ENCODE measurements at regions not wholly inside any gene's neighbourhood (a gene's known extent, or its start where the extent isn't known, plus 50 kb on each side); places are given as distances from the start of the nearest gene placed in this dataset.

DNA sequence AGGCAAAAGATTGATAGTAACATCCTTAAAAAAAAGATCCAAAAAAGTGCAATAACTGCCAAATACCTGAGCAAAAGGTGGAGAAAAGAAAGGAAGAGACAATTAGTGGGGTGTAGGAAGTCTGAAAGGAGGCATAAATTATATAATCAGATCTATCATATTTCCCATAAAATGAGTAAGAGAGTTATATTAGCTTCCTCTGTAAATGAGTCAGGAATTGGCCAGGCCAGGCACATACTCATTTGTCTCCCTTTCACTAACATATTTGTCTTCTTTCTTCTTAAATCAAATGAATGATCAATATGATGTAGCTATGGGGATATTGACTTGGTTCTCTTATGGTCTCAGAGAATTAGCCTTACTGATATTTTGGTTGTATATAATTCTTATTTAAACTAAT lies 292.3 kb upstream of the CADM2 start:
- Histone ChIP-seq H3K4me3 (ENCODE audit: low read depth in 2 of 2, low read length in 1 of 2) (no peak overlapping the region), H3K4me2 (no peak overlapping the region), H3K9me3 (no peaks in the 10 kb centered on the region), H3K4me1 (ENCODE audit: control insufficient read depth in 1 of 2, insufficient read depth in 2 of 2, low read depth in 1 of 2, low read length in 1 of 2) (no peaks in the 10 kb centered on the region), H3K36me3 (replicated peaks in 1 of 2; ENCODE audit: control insufficient read depth in 1 of 2, insufficient read depth in 2 of 2, low read length in 1 of 2) (no peaks in the 10 kb centered on the region), H3K79me2 (ENCODE audit: insufficient read depth) (no peaks in the 10 kb centered on the region), H3K9ac (no peak overlapping the region), H3K9me2 (no peaks in the 10 kb centered on the region), H3K27ac (ENCODE audit: low read depth in 2 of 2, low read length in 1 of 2) (no peak overlapping the region), H4K20me1 (ENCODE audit: insufficient read depth) (no peaks in the 10 kb centered on the region), H3F3A (replicated peaks; ENCODE audit: insufficient read depth) (no peaks in the 10 kb centered on the region), H2AFZ (ENCODE audit: low read depth) (no peak overlapping the region), H3K27me3 (ENCODE audit: insufficient read depth) (no peaks in the 10 kb centered on the region)
- POLR2A ChIA-PET, result no interaction called here
- CTCF ChIA-PET, result no interaction called here
- no peak for DNase-seq
- no peak for TF ChIP-seq JUND (IDR thresholded peaks at IDR 0.05)
- TF ChIP-seq POLR2AphosphoS5 (IDR thresholded peaks at IDR 0.05; ENCODE audit: low read depth, low read length), result no peak
- TF ChIP-seq YY1 (IDR thresholded peaks at IDR 0.05; ENCODE audit: low read depth), result no peak
- TF ChIP-seq PBX3 (IDR thresholded peaks at IDR 0.05), result no peak
- no peak for TF ChIP-seq RXRA (IDR thresholded peaks at IDR 0.05; ENCODE audit: borderline replicate concordance, low read depth)
- no peak for TF ChIP-seq SIN3A (IDR thresholded peaks at IDR 0.05; ENCODE audit: borderline replicate concordance, low read depth, low read length)
- no peak for TF ChIP-seq TAF1 (IDR thresholded peaks at IDR 0.05; ENCODE audit: borderline replicate concordance, low read depth, low read length)
- TF ChIP-seq GABPA (IDR thresholded peaks at IDR 0.05; ENCODE audit: low read depth), result no peak

DNA sequence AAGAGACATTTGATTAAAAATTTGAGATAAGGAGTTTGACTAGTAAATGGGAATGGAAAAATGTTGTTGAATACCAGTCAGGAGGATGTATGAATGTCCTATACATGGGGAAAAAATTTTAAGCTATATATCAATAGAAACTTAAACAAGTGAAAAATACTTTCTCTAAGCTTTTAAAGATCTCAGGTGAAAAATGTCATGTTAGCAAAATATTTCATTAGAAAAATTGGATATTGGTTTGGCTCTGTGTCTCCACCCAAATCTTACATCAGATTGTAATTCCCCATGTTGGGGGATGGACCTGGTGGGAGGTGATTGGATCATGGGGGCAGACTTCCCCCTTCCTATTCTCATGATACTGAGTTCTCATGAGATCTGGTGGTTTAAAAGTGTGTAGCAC lies 279.6 kb upstream of the CADM2 start:
- ChIA-PET CTCF (interaction anchor here (1.3 kb wide), 1 partner anchor 131 kb away, joined by 3 read pairs; no protein-coding TSS in a partner anchor), POLR2A (no interaction called here)
- no peaks in the 10 kb centered on the region for H3K27me3 ChIP-seq (ENCODE audit: insufficient read depth)
- H3K9me2 ChIP-seq, result no peaks in the 10 kb centered on the region
- H4K20me1 ChIP-seq (ENCODE audit: insufficient read depth), result no peaks in the 10 kb centered on the region
- TF ChIP-seq GABPA (IDR thresholded peaks at IDR 0.05; ENCODE audit: low read depth), result no peak
- no peak for TF ChIP-seq SIN3A (IDR thresholded peaks at IDR 0.05; ENCODE audit: borderline replicate concordance, low read depth, low read length)
- TF ChIP-seq, protein P1, sequence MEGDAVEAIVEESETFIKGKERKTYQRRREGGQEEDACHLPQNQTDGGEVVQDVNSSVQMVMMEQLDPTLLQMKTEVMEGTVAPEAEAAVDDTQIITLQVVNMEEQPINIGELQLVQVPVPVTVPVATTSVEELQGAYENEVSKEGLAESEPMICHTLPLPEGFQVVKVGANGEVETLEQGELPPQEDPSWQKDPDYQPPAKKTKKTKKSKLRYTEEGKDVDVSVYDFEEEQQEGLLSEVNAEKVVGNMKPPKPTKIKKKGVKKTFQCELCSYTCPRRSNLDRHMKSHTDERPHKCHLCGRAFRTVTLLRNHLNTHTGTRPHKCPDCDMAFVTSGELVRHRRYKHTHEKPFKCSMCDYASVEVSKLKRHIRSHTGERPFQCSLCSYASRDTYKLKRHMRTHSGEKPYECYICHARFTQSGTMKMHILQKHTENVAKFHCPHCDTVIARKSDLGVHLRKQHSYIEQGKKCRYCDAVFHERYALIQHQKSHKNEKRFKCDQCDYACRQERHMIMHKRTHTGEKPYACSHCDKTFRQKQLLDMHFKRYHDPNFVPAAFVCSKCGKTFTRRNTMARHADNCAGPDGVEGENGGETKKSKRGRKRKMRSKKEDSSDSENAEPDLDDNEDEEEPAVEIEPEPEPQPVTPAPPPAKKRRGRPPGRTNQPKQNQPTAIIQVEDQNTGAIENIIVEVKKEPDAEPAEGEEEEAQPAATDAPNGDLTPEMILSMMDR (IDR thresholded peaks at IDR 0.05), result no peak
- no peak for TF ChIP-seq PBX3 (IDR thresholded peaks at IDR 0.05)
- TF ChIP-seq MEF2A (IDR thresholded peaks at IDR 0.05; ENCODE audit: borderline replicate concordance, low read depth), result no peak
- no peak for TF ChIP-seq REST (IDR thresholded peaks at IDR 0.05; ENCODE audit: low read depth, low read length)
- TF ChIP-seq YY1 (IDR thresholded peaks at IDR 0.05; ENCODE audit: low read depth), result no peak
- no peak for TF ChIP-seq SMC3 (IDR thresholded peaks at IDR 0.05; ENCODE audit: low read depth, low read length)
- no peak for TF ChIP-seq FOXJ3 (CRISPR knock-in tag; IDR thresholded peaks at IDR 0.05)
- no peak for TF ChIP-seq RXRA (IDR thresholded peaks at IDR 0.05; ENCODE audit: borderline replicate concordance, low read depth)
- TF ChIP-seq RAD21 (IDR thresholded peaks at IDR 0.05; ENCODE audit: low read length), result no peak
- TF ChIP-seq ZBTB33 (IDR thresholded peaks at IDR 0.05; ENCODE audit: borderline replicate concordance, low read depth), result no peak
- TF ChIP-seq, protein P2, sequence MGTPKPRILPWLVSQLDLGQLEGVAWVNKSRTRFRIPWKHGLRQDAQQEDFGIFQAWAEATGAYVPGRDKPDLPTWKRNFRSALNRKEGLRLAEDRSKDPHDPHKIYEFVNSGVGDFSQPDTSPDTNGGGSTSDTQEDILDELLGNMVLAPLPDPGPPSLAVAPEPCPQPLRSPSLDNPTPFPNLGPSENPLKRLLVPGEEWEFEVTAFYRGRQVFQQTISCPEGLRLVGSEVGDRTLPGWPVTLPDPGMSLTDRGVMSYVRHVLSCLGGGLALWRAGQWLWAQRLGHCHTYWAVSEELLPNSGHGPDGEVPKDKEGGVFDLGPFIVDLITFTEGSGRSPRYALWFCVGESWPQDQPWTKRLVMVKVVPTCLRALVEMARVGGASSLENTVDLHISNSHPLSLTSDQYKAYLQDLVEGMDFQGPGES (IDR thresholded peaks at IDR 0.05; ENCODE audit: low read depth, low read length), result no peak
- no peaks in the 10 kb centered on the region for H3F3A ChIP-seq (replicated peaks; ENCODE audit: insufficient read depth)
- no peaks in the 10 kb centered on the region for H3K9me3 ChIP-seq
- H3K9ac ChIP-seq, result no peak overlapping the region
- H3K4me1 ChIP-seq (ENCODE audit: control insufficient read depth in 1 of 2, insufficient read depth in 2 of 2, low read depth in 1 of 2, low read length in 1 of 2), result no peaks in the 10 kb centered on the region
- H3K36me3 ChIP-seq (replicated peaks in 1 of 2; ENCODE audit: control insufficient read depth in 1 of 2, insufficient read depth in 2 of 2, low read length in 1 of 2), result no peaks in the 10 kb centered on the region
- no peak for DNase-seq
- H2AFZ ChIP-seq (ENCODE audit: low read depth), result no peak overlapping the region
- H3K79me2 ChIP-seq (ENCODE audit: insufficient read depth), result no peaks in the 10 kb centered on the region
- H3K4me2 ChIP-seq, result no peak overlapping the region
- no peak overlapping the region for H3K27ac ChIP-seq (ENCODE audit: low read depth in 2 of 2, low read length in 1 of 2)
- H3K4me3 ChIP-seq (ENCODE audit: low read depth in 2 of 2, low read length in 1 of 2), result no peak overlapping the region
